HEK293T (cell line): ENCODE measurements at regions not wholly inside any gene's neighbourhood (a gene's known extent, or its start where the extent isn't known, plus 50 kb on each side); places are given as distances from the start of the nearest gene placed in this dataset.

ENCODE experiments used
- FOXK2 ChIP-seq: fragments of 450-650 bp; IDR thresholded peaks from 2 replicates; pipeline ENCODE4 v1.6.1; 2016; ENCODE audit warnings: mild to moderate bottlenecking
- HDGF ChIP-seq: fragments of 450-650 bp; IDR thresholded peaks from 2 replicates; pipeline ENCODE4 v1.6.1; 2017; ENCODE audit warnings: antibody characterized with exemption, borderline replicate concordance
- SP1 ChIP-seq: fragments of 450-650 bp; IDR thresholded peaks from 2 replicates; pipeline ENCODE4 v1.6.1; 2017
- TARDBP ChIP-seq: fragments of 450-650 bp; IDR thresholded peaks from 2 replicates; pipeline ENCODE4 v1.6.1; 2016
- TF ChIP-seq, protein P1 (sequence below): fragments of 450-650 bp; IDR thresholded peaks from 2 replicates; pipeline ENCODE4 v1.6.1; 2016

DNA sequence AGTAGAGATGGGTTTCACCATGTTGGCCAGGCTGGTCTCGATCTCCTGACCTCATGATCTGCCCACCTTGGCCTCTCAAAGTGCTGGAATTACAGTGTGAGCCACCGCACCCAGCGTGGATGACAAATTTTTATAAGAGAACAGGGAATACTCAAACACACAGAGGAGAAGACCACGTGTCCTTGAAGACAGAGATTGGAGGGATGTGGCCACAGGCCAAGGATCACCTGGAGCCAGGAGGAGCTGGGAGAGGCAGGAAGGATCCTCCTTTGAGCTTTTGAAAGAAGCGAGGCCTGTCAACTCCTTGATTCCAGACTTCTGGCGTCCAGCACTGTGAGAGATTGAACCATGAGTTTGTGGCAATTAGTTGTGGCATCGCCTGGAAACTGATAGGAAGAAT lies 1049.5 kb downstream of the TBC1D22A start:
- TF ChIP-seq TARDBP (no peak), SP1 (no peak), FOXK2 (no peak), HDGF (no peak)
- TF ChIP-seq, protein P1, sequence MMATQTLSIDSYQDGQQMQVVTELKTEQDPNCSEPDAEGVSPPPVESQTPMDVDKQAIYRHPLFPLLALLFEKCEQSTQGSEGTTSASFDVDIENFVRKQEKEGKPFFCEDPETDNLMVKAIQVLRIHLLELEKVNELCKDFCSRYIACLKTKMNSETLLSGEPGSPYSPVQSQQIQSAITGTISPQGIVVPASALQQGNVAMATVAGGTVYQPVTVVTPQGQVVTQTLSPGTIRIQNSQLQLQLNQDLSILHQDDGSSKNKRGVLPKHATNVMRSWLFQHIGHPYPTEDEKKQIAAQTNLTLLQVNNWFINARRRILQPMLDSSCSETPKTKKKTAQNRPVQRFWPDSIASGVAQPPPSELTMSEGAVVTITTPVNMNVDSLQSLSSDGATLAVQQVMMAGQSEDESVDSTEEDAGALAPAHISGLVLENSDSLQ, result no peak
